HEK293 (cell line): ENCODE measurements at regions not wholly inside any gene's neighbourhood (a gene's known extent, or its start where the extent isn't known, plus 50 kb on each side); places are given as distances from the start of the nearest gene placed in this dataset.

Experiments
- CTCF ChIP-seq: fragments of 450-650 bp; formaldehyde crosslinking; IDR thresholded peaks from 2 replicates; pipeline ENCODE4 v1.5.1; 2016; ENCODE audit warnings: missing biosample characterization, missing genetic modification characterization
- ZNF121 ChIP-seq: fragments of 450-650 bp; formaldehyde crosslinking; IDR thresholded peaks from 2 replicates; pipeline ENCODE4 v1.5.1; 2016; ENCODE audit warnings: missing biosample characterization, missing genetic modification characterization
- ZNF202 ChIP-seq: fragments of 450-650 bp; formaldehyde crosslinking; IDR thresholded peaks from 2 replicates; pipeline ENCODE4 v1.5.1; 2016; ENCODE audit warnings: missing biosample characterization, missing genetic modification characterization, borderline replicate concordance
- ZNF221 ChIP-seq: fragments of 450-650 bp; formaldehyde crosslinking; IDR thresholded peaks from 2 replicates; pipeline ENCODE4 v1.5.1; 2017; ENCODE audit warnings: missing biosample characterization, missing genetic modification characterization, borderline replicate concordance
- ZNF501 ChIP-seq: fragments of 450-650 bp; formaldehyde crosslinking; IDR thresholded peaks from 2 replicates; pipeline ENCODE4 v1.5.1; 2016; ENCODE audit warnings: missing biosample characterization, missing genetic modification characterization

- no peak for TF ChIP-seq CTCF (tag by site-specific recombination)
- no peak for TF ChIP-seq ZNF121 (tag by site-specific recombination)
- no peak for TF ChIP-seq ZNF501
- no peak for TF ChIP-seq ZNF202 (tag by site-specific recombination)
- no peak for TF ChIP-seq ZNF221 (tag by site-specific recombination)
Measured at GRCh38 chr3:152558386-152558785, 276.5 kb upstream of the P2RY1 start.
